ENCODE measurements at regions not wholly inside any gene's neighbourhood (a gene's known extent, or its start where the extent isn't known, plus 50 kb on each side); places are given as distances from the start of the nearest gene placed in this dataset.

GRCh38 chr10:8600192-8600591 lies 545.7 kb downstream of the GATA3 start:
- TF ChIP-seq EZH2 (IDR thresholded peaks at IDR 0.05; ENCODE audit: borderline replicate concordance, low read depth, low read length, severe bottlenecking) (no peak), FOS (IDR thresholded peaks at IDR 0.05; ENCODE audit: borderline replicate concordance, insufficient read depth, low read length) (no peak), JUN (IDR thresholded peaks at IDR 0.05; ENCODE audit: borderline replicate concordance, insufficient read depth, insufficient read length, low read depth) (no peak), MAX (IDR thresholded peaks at IDR 0.05; ENCODE audit: insufficient read depth, insufficient read length) (no peak), MYC (IDR thresholded peaks at IDR 0.05; ENCODE audit: low read depth, low read length) (no peak), POLR2AphosphoS5 (IDR thresholded peaks at IDR 0.05; ENCODE audit: insufficient read depth, low read depth, low read length) (no peak), POLR2A (IDR thresholded peaks at IDR 0.05; ENCODE audit: low read depth, low read length) (no peak), GATA2 (IDR thresholded peaks at IDR 0.05; ENCODE audit: insufficient read depth, insufficient read length, low read depth, low read length) (no peak)
- TF ChIP-seq, protein P1, sequence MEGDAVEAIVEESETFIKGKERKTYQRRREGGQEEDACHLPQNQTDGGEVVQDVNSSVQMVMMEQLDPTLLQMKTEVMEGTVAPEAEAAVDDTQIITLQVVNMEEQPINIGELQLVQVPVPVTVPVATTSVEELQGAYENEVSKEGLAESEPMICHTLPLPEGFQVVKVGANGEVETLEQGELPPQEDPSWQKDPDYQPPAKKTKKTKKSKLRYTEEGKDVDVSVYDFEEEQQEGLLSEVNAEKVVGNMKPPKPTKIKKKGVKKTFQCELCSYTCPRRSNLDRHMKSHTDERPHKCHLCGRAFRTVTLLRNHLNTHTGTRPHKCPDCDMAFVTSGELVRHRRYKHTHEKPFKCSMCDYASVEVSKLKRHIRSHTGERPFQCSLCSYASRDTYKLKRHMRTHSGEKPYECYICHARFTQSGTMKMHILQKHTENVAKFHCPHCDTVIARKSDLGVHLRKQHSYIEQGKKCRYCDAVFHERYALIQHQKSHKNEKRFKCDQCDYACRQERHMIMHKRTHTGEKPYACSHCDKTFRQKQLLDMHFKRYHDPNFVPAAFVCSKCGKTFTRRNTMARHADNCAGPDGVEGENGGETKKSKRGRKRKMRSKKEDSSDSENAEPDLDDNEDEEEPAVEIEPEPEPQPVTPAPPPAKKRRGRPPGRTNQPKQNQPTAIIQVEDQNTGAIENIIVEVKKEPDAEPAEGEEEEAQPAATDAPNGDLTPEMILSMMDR (IDR thresholded peaks at IDR 0.05; ENCODE audit: extremely low read depth in 1 of 2, insufficient read depth in 1 of 2, low read depth in 1 of 2, low read length in 2 of 2), result no peak
- H3K27me3 ChIP-seq (ENCODE audit: control insufficient read depth in 2 of 2, insufficient read depth in 2 of 2, low read length in 2 of 2), result no peaks in the 10 kb centered on the region
- dilution Hi-C loops (cut with MboI; ENCODE audit: extremely low pct_ligation_motif_present, low sequenced_read_pairs), result no loop called here
- intact Hi-C loops (cut with micrococcal nuclease), result no loop called here
- no peak overlapping the region for H2AFZ ChIP-seq (ENCODE audit: low read depth, low read length)
- no peak overlapping the region for H3K9ac ChIP-seq (replicated peaks; ENCODE audit: extremely low read depth, insufficient read depth, low read length)
- H3K9me1 ChIP-seq (replicated peaks; ENCODE audit: control insufficient read depth, extremely low read depth, insufficient read depth, low read length), result no peaks in the 10 kb centered on the region
- H3K4me2 ChIP-seq (ENCODE audit: insufficient read depth, low read length), result no peak overlapping the region
- H3K9me3 ChIP-seq (replicated peaks; ENCODE audit: control insufficient read depth, insufficient read depth, low read length), result no peaks in the 10 kb centered on the region
- no peaks in the 10 kb centered on the region for H3K4me1 ChIP-seq (ENCODE audit: control insufficient read depth, extremely low read depth, insufficient read depth, low read length)
- POLR2A ChIA-PET, result no interaction called here
- H4K20me1 ChIP-seq (replicated peaks; ENCODE audit: control insufficient read depth, extremely low read depth, insufficient read depth, low read length), result no peaks in the 10 kb centered on the region
- no peak for FAIRE-seq
- CTCF ChIA-PET, result no interaction called here
- no peaks in the 10 kb centered on the region for H3K36me3 ChIP-seq (ENCODE audit: control insufficient read depth in 2 of 2, extremely low read depth in 1 of 2, insufficient read depth in 2 of 2, low read length in 2 of 2)
- no peaks in the 10 kb centered on the region for H3K79me2 ChIP-seq (ENCODE audit: control insufficient read depth, insufficient read depth, low read length)
- DNase-seq (ENCODE audit: low read depth, low spot score), result no peak
- no TSS peak for BruUV-seq (replicated peaks)
- no peak overlapping the region for H3K27ac ChIP-seq (ENCODE audit: insufficient read depth, low read depth, low read length)
- no peak overlapping the region for H3K4me3 ChIP-seq (replicated peaks in 1 of 3; ENCODE audit: insufficient read depth in 1 of 3, low read depth in 1 of 3, low read length in 3 of 3)

Data from endothelial cell of umbilical vein (primary cell).